ENCODE measurements at regions not wholly inside any gene's neighbourhood (a gene's known extent, or its start where the extent isn't known, plus 50 kb on each side); places are given as distances from the start of the nearest gene placed in this dataset.

- Histone ChIP-seq H4K20me1 (ENCODE audit: control insufficient read depth, insufficient read depth) (no peaks in the 10 kb centered on the region), H3K9ac (ENCODE audit: control insufficient read depth, insufficient read depth, low read length) (no peak overlapping the region), H3K4me2 (ENCODE audit: control insufficient read depth, insufficient read depth) (no peak overlapping the region), H3K27ac (ENCODE audit: control insufficient read depth, insufficient read depth) (no peak overlapping the region), H3K9me3 (replicated peaks; ENCODE audit: control insufficient read depth, insufficient read depth, low read length) (no peaks in the 10 kb centered on the region), H3K27me3 (replicated peaks in 1 of 2; ENCODE audit: control insufficient read depth in 2 of 2, insufficient read depth in 2 of 2, low read length in 1 of 2) (no peaks in the 10 kb centered on the region), H3K4me1 (ENCODE audit: control insufficient read depth, insufficient read depth, low read length) (no peaks in the 10 kb centered on the region), H2AFZ (ENCODE audit: control insufficient read depth, low read depth, low read length) (no peak overlapping the region), H3K79me2 (ENCODE audit: control insufficient read depth, insufficient read depth, low read length) (no peaks in the 10 kb centered on the region), H3K4me3 (no peak overlapping the region), H3K36me3 (ENCODE audit: control insufficient read depth in 2 of 2, insufficient read depth in 2 of 2, low read length in 1 of 2) (no peaks in the 10 kb centered on the region)
- DNase-seq (ENCODE audit: low read depth, low spot score): no peak
- RAD21 ChIA-PET (ENCODE audit: unreplicated experiment): no interaction called here
- CTCF ChIA-PET: no interaction called here
- ATAC-seq: no peak
- in situ Hi-C loops (cut with MboI) (loop anchor here (5.0 to 10.0 kb wide), 2 partner anchors 120 to 698 kb away; no protein-coding TSS in a partner anchor), intact Hi-C loops (cut with micrococcal nuclease; ENCODE audit: unreplicated experiment) (no loop called here)
- BruUV-seq (replicated peaks): no TSS peak
- FAIRE-seq: no peak
- POLR2A ChIA-PET: no interaction called here
- TF ChIP-seq IRF5 (IDR thresholded peaks at IDR 0.05; ENCODE audit: borderline replicate concordance): no peak
- TF ChIP-seq, protein P1, sequence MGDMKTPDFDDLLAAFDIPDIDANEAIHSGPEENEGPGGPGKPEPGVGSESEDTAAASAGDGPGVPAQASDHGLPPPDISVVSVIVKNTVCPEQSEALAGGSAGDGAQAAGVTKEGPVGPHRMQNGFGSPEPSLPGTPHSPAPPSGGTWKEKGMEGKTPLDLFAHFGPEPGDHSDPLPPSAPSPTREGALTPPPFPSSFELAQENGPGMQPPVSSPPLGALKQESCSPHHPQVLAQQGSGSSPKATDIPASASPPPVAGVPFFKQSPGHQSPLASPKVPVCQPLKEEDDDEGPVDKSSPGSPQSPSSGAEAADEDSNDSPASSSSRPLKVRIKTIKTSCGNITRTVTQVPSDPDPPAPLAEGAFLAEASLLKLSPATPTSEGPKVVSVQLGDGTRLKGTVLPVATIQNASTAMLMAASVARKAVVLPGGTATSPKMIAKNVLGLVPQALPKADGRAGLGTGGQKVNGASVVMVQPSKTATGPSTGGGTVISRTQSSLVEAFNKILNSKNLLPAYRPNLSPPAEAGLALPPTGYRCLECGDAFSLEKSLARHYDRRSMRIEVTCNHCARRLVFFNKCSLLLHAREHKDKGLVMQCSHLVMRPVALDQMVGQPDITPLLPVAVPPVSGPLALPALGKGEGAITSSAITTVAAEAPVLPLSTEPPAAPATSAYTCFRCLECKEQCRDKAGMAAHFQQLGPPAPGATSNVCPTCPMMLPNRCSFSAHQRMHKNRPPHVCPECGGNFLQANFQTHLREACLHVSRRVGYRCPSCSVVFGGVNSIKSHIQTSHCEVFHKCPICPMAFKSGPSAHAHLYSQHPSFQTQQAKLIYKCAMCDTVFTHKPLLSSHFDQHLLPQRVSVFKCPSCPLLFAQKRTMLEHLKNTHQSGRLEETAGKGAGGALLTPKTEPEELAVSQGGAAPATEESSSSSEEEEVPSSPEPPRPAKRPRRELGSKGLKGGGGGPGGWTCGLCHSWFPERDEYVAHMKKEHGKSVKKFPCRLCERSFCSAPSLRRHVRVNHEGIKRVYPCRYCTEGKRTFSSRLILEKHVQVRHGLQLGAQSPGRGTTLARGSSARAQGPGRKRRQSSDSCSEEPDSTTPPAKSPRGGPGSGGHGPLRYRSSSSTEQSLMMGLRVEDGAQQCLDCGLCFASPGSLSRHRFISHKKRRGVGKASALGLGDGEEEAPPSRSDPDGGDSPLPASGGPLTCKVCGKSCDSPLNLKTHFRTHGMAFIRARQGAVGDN (IDR thresholded peaks at IDR 0.05): no peak
- SMC1A ChIA-PET (ENCODE audit: uncharacterized antibody, unreplicated experiment): no interaction called here
These were observed 98.6 kb downstream of the OGFRL1 start for GRCh38 chr6:71387179-71387578.
